H1 (cell line): ENCODE measurements at regions not wholly inside any gene's neighbourhood (a gene's known extent, or its start where the extent isn't known, plus 50 kb on each side); places are given as distances from the start of the nearest gene placed in this dataset.

Experiments
- CTCF ChIA-PET: fragments of 300-600 bp; sonication (Branson Sonifier 250); formaldehyde crosslinking; loops from one replicate; lab custom pipeline; 2021; ENCODE audit not compliant: partially characterized antibody; lab: Charles Lee
- POLR2A ChIA-PET: fragments of 300-600 bp; sonication (Branson Sonifier 250); formaldehyde crosslinking; loops from one replicate; lab custom pipeline; 2021; ENCODE audit warnings: inconsistent platforms; ENCODE audit not compliant: partially characterized antibody; lab: Charles Lee
- DNase-seq, 2 experiments: peaks; one replicate each; pipeline versions ENCODE4 v3.0.0 to v3.0.0-alpha.2; 2010 to 2022; ENCODE audit warnings: low spot score in 2 of 2, low read depth in 1 of 2, mixed read lengths in 1 of 2
- FAIRE-seq: peaks from 2 replicates; lab custom pipeline; 2011; peaks lifted over from hg19 to GRCh38; lab: Jason Lieb, UNC
- H2AFZ ChIP-seq: 2 replicates; pipeline ENCODE4 v1.8.1; 2012; ENCODE audit warnings: low read length, inconsistent platforms
- H2AK5ac ChIP-seq: 2 replicates; pipeline ENCODE4 v1.6.1; 2013; ENCODE audit warnings: low read depth, low read length
- H2BK120ac ChIP-seq: replicated peaks from 2 replicates; pipeline ENCODE3; 2013; ENCODE audit warnings: low read depth, low read length, inconsistent platforms
- H2BK12ac ChIP-seq: 2 replicates; pipeline ENCODE4 v1.6.1; 2013; ENCODE audit warnings: low read depth, low read length
- H2BK15ac ChIP-seq: 2 replicates; pipeline ENCODE4 v1.6.1; 2013; ENCODE audit warnings: low read length
- H2BK20ac ChIP-seq: 2 replicates; pipeline ENCODE4 v1.6.1; 2013; ENCODE audit warnings: low read length
- H2BK5ac ChIP-seq: 2 replicates; pipeline ENCODE4 v1.6.1; 2013; ENCODE audit warnings: low read depth, low read length
- H3K14ac ChIP-seq: 2 replicates; pipeline ENCODE4 v1.6.1; 2013; ENCODE audit warnings: inconsistent platforms; ENCODE audit not compliant: insufficient read length
- H3K18ac ChIP-seq: 2 replicates; pipeline ENCODE4 v1.6.1; 2013; ENCODE audit warnings: low read length; ENCODE audit errors: extremely low read depth
- H3K23ac ChIP-seq: 2 replicates; pipeline ENCODE4 v1.6.1; 2013; ENCODE audit warnings: inconsistent platforms; ENCODE audit not compliant: insufficient read length
- H3K23me2 ChIP-seq: 2 replicates; pipeline ENCODE4 v1.6.1; 2013; ENCODE audit warnings: low read depth, low read length
- H3K27ac ChIP-seq: 2 replicates; pipeline ENCODE4 v1.6.1; 2011; ENCODE audit warnings: low read depth, low read length, inconsistent platforms
- H3K27me3 ChIP-seq, 4 experiments: replicated peaks in 1 of 4; 1 replicate in 1 of 4; 2 replicates in 3 of 4; pipeline versions ENCODE4 v1.6.1 to v1.8.1; 2011 to 2013; ENCODE audit warnings: low read length in 3 of 4, mild to moderate bottlenecking in 3 of 4, inconsistent platforms in 2 of 4, mixed read lengths in 2 of 4, moderate library complexity in 1 of 4; ENCODE audit not compliant: control insufficient read depth in 3 of 4, insufficient read depth in 3 of 4; ENCODE audit errors: extremely low read depth in 1 of 4
- H3K36me3 ChIP-seq, 4 experiments: 2 replicates each; pipeline versions ENCODE4 v1.6.1 to v1.8.1; 2011 to 2013; ENCODE audit warnings: mild to moderate bottlenecking in 4 of 4, low read length in 3 of 4, moderate library complexity in 2 of 4, control low read depth in 1 of 4, inconsistent platforms in 1 of 4; ENCODE audit not compliant: insufficient read depth in 4 of 4, control insufficient read depth in 2 of 4
- H3K4ac ChIP-seq: replicated peaks from 2 replicates; pipeline ENCODE3; 2013; ENCODE audit warnings: low read length, low read depth, mixed read lengths, inconsistent platforms; ENCODE audit not compliant: insufficient read length
- H3K4me1 ChIP-seq, 4 experiments: replicated peaks in 1 of 4; 1 replicate in 1 of 4; 2 replicates in 3 of 4; pipeline versions ENCODE4 v1.6.1 to v1.8.1; 2011 to 2013; ENCODE audit warnings: low read length in 3 of 4, inconsistent platforms in 2 of 4, mixed read lengths in 1 of 4; ENCODE audit not compliant: insufficient read depth in 4 of 4, control insufficient read depth in 3 of 4
- H3K4me2 ChIP-seq, 2 experiments: 2 replicates each; pipeline versions ENCODE4 v1.6.1 to v1.8.1; 2011 to 2013; ENCODE audit warnings: low read depth in 2 of 2, low read length in 2 of 2, control low read depth in 1 of 2, inconsistent platforms in 1 of 2, mild to moderate bottlenecking in 1 of 2; ENCODE audit not compliant: insufficient read depth in 1 of 2
- H3K4me3 ChIP-seq, 4 experiments: fragments of 200-600, 300-600 bp in 1 of 4; sonication (generic), shearing (Covaris generic), sonication (Bioruptor Twin) in 1 of 4; 2 replicates each; pipeline versions ENCODE4 v1.5.1 to v1.8.1; 2011 to 2016; ENCODE audit warnings: low read length in 4 of 4, low read depth in 3 of 4, control low read depth in 2 of 4, inconsistent platforms in 2 of 4, mild to moderate bottlenecking in 2 of 4, mixed read lengths in 1 of 4, moderate library complexity in 1 of 4; ENCODE audit not compliant: insufficient read depth in 2 of 4; ENCODE audit errors: extremely low read depth in 1 of 4
- H3K56ac ChIP-seq: replicated peaks from 2 replicates; pipeline ENCODE3; 2013; ENCODE audit warnings: low read depth, mild to moderate bottlenecking, mixed read lengths, low read length, inconsistent platforms; ENCODE audit not compliant: insufficient read length
- H3K79me1 ChIP-seq: 2 replicates; pipeline ENCODE4 v1.6.1; 2013; ENCODE audit warnings: low read depth, low read length, control low read depth
- H3K79me2 ChIP-seq, 2 experiments: 2 replicates each; pipeline versions ENCODE4 v1.6.1 to v1.8.1; 2012 to 2013; ENCODE audit warnings: low read length in 2 of 2, mild to moderate bottlenecking in 2 of 2, inconsistent platforms in 1 of 2; ENCODE audit not compliant: insufficient read depth in 2 of 2, control insufficient read depth in 1 of 2
- H3K9ac ChIP-seq, 4 experiments: replicated peaks in 1 of 4; 1 replicate in 1 of 4; 2 replicates in 3 of 4; pipeline versions ENCODE4 v1.6.1 to v1.8.1; 2011 to 2013; ENCODE audit warnings: low read depth in 3 of 4, low read length in 3 of 4, control low read depth in 2 of 4, mild to moderate bottlenecking in 2 of 4, moderate library complexity in 2 of 4, inconsistent platforms in 1 of 4; ENCODE audit errors: extremely low read depth in 1 of 4
- H3K9me3 ChIP-seq, 2 experiments: 2 replicates each; pipeline versions ENCODE4 v1.6.1 to v1.8.1; 2012 to 2013; ENCODE audit warnings: mild to moderate bottlenecking in 2 of 2, moderate library complexity in 2 of 2, control low read depth in 1 of 2, inconsistent platforms in 1 of 2, low read depth in 1 of 2, low read length in 1 of 2, mixed read lengths in 1 of 2; ENCODE audit not compliant: insufficient read depth in 2 of 2
- H4K20me1 ChIP-seq, 2 experiments: replicated peaks in 1 of 2; 2 replicates each; pipeline versions ENCODE3 to v1.8.1; 2011 to 2013; ENCODE audit warnings: inconsistent platforms in 2 of 2, low read length in 2 of 2, mild to moderate bottlenecking in 1 of 2; ENCODE audit not compliant: insufficient read depth in 2 of 2, control insufficient read depth in 1 of 2
- H4K5ac ChIP-seq: 2 replicates; pipeline ENCODE4 v1.6.1; 2013; ENCODE audit warnings: low read length, low read depth, mixed read lengths, inconsistent platforms; ENCODE audit not compliant: insufficient read length
- H4K8ac ChIP-seq: 2 replicates; pipeline ENCODE4 v1.8.0; 2013; ENCODE audit warnings: mild to moderate bottlenecking, moderate library complexity, low read length, inconsistent platforms; ENCODE audit not compliant: insufficient read depth; ENCODE audit errors: extremely low read depth
- H4K91ac ChIP-seq: replicated peaks from 2 replicates; pipeline ENCODE3; 2013; ENCODE audit warnings: low read length, mixed read lengths, inconsistent platforms; ENCODE audit not compliant: insufficient read length
- POLR2A ChIP-seq, 2 experiments: IDR thresholded peaks; 1 replicate in 1 of 2; 2 replicates in 1 of 2; pipeline ENCODE4 v1.6.1; 2011; ENCODE audit warnings: low read depth in 2 of 2, low read length in 2 of 2, mild to moderate bottlenecking in 2 of 2; ENCODE audit errors: control extremely low read depth in 1 of 2
- SP4 ChIP-seq: IDR thresholded peaks from 2 replicates; pipeline ENCODE4 v1.6.1; 2012; ENCODE audit warnings: low read length, inconsistent platforms
- WGBS, 2 experiments: shearing (Covaris generic) in 1 of 2; methylation state at CpG; one replicate each; pipeline versions ENCODE4 v1.1.6 to v1.1.7; 2013 to 2015; ENCODE audit warnings: low lambda C conversion rate in 2 of 2, mixed read lengths in 2 of 2, inconsistent platforms in 1 of 2, low coverage in 1 of 2, missing lambda C conversion rate in 1 of 2; ENCODE audit not compliant: insufficient replicate concordance in 2 of 2, insufficient coverage in 1 of 2, insufficient read length in 1 of 2; ENCODE audit errors: extremely low coverage in 1 of 2, missing lambda C conversion rate in 1 of 2; 5-methylcytosine and 5-hydroxymethylcytosine counted together

GRCh38 chr2:226520723-226521122, 278.9 kb downstream of the IRS1 start:
- no peak overlapping the region for H2AK5ac ChIP-seq

More at GRCh38 chr2:226520723-226521122, 278.9 kb downstream of the IRS1 start:
- Histone ChIP-seq H3K27me3 (no peaks in the 10 kb centered on the region), H3K56ac (no peak overlapping the region), H4K20me1 (no peaks in the 10 kb centered on the region), H2BK20ac (no peak overlapping the region), H3K14ac (no peak overlapping the region), H3K23me2 (0 out of 2 replicates have a peak, but pooled peaks cover 1% of the 10 kb centered on the region), H2BK5ac (no peak overlapping the region), H3K79me2 (no peaks in the 10 kb centered on the region), H2BK12ac (no peak overlapping the region), H2BK15ac (no peak overlapping the region), H3K9ac (no peak overlapping the region), H3K18ac (no peak overlapping the region), H3K36me3 (no peaks in the 10 kb centered on the region), H3K79me1 (no peaks in the 10 kb centered on the region), H3K4me1 (no peaks in the 10 kb centered on the region), H3K23ac (no peak overlapping the region), H2BK120ac (no peak overlapping the region), H3K9me3 (peaks cover 2 to 12% of the 10 kb centered on the region in 2 experiments; a peak in 2 of 4 replicates), H3K4me2 (no peak overlapping the region), H4K5ac (no peak overlapping the region), H2AFZ (no peak overlapping the region), H3K27ac (no peak overlapping the region), H3K4ac (no peak overlapping the region), H4K91ac (no peak overlapping the region), H3K4me3 (no peak overlapping the region), H4K8ac (no peak overlapping the region)
- FAIRE-seq (no peak), DNase-seq (no peak)
- CTCF ChIA-PET: no interaction called here
- POLR2A ChIA-PET: no interaction called here
- TF ChIP-seq POLR2A (IDR thresholded peaks at IDR 0.05; ENCODE audit: control extremely low read depth in 1 of 2, low read depth in 2 of 2, low read length in 2 of 2) (no peak), SP4 (no peak)
- 96% methylated on average over 2 of the region's 2 CpGs; no CpG with 5 or more reads in 1 of the 2 experiments for WGBS, 2 experiments
